GM12873 (cell line): ENCODE measurements at regions not wholly inside any gene's neighbourhood (a gene's known extent, or its start where the extent isn't known, plus 50 kb on each side); places are given as distances from the start of the nearest gene placed in this dataset.

Experiments
- TF ChIP-seq, protein P1 (sequence below): IDR thresholded peaks from 2 replicates; pipeline ENCODE4 v1.5.1; 2012; ENCODE audit warnings: low read depth, mild to moderate bottlenecking, moderate library complexity, low read length, control low read depth; ENCODE audit not compliant: insufficient read depth; ENCODE audit errors: missing control alignments

DNA sequence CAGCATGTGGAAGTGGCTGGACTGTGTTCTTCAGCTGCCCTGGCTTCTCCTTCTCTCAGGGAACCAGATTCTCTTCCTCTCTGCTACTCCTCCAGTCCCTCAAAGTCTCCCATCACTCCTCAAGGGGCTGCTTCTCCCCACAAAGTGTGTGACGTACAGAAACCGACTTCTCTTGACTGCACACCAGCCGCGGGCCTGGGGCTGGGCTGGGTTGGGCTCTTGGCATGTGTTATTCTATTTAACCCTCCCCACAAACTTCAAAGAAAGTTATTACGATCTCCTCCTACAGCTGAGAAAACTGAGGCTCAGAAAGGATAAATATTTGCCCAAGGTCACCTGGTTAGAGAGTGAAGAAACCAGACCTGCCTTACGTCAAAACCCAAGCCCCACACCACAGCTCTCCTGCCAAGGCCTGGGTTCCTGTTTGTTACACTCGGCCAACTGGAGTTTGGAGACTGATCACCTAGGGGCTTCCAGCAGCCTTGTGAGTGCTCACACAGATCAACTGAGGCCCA lies 269.0 kb downstream of the TFCP2L1 start:
- TF ChIP-seq, protein P1, sequence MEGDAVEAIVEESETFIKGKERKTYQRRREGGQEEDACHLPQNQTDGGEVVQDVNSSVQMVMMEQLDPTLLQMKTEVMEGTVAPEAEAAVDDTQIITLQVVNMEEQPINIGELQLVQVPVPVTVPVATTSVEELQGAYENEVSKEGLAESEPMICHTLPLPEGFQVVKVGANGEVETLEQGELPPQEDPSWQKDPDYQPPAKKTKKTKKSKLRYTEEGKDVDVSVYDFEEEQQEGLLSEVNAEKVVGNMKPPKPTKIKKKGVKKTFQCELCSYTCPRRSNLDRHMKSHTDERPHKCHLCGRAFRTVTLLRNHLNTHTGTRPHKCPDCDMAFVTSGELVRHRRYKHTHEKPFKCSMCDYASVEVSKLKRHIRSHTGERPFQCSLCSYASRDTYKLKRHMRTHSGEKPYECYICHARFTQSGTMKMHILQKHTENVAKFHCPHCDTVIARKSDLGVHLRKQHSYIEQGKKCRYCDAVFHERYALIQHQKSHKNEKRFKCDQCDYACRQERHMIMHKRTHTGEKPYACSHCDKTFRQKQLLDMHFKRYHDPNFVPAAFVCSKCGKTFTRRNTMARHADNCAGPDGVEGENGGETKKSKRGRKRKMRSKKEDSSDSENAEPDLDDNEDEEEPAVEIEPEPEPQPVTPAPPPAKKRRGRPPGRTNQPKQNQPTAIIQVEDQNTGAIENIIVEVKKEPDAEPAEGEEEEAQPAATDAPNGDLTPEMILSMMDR = no peak

DNA sequence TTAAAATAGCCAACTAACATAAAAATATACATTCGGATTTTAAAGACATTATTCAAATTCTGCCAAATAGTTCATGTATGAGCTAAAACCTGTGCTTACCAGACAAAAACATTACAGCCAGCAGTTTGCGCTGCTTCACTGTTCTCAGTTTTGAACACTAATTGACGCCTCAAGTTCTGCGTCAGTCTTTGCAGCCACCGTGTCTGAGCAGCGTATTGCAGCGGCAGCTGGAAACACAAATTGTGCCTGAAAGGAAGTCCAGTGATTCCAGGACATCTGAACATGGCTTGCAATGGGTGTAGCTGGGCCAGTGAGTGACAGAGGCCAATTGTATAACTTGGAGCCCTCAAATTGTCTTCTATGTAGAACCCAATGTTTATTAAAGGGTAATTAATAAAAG lies 267.6 kb downstream of the TFCP2L1 start:
- TF ChIP-seq, protein P1 = no peak

DNA sequence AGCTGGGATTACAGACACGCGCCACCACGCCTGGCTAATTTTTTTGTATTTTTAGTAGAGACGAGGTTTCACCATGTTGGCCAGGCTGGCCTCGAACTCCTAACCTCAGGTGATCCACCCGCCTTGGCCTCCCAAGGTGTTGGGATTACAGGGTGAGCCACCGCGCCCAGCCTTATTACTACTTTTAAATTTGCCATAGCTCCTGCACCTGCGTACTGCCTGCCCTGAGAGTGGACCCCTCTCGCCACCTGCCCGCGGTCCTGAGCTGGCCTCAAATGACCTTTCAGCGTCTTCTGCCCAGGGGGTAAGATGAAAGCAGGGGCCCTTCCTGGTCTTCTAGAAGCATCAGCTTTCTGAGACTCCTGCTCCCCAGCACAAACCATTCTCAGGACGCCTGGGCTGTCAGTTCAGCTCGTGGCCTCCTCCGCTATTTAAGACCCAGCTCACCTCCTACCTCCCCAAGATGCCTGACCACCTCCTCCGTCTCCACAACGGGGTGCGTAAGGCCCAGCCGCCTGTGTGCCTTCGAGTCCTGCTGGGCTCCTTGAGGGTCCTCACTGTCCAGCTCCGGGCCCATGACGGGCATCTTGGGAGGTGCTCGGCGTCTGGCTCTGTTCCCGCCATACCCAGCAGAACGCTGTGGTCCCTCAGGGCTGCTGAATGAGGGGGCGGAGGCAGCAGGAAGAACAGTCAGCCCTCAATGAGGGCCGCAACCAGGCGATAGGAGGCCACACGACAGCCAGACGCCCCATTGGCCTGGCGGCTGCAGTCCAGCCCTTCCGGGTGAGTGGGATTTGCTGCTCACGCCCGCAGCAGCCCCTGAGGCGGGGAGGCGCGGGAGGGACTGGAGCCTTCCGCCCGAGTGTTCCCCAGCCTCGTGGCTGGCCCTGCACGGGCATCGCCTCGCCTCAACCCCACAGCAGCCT lies 266.6 kb downstream of the TFCP2L1 start:
- TF ChIP-seq, protein P1 = no peak

DNA sequence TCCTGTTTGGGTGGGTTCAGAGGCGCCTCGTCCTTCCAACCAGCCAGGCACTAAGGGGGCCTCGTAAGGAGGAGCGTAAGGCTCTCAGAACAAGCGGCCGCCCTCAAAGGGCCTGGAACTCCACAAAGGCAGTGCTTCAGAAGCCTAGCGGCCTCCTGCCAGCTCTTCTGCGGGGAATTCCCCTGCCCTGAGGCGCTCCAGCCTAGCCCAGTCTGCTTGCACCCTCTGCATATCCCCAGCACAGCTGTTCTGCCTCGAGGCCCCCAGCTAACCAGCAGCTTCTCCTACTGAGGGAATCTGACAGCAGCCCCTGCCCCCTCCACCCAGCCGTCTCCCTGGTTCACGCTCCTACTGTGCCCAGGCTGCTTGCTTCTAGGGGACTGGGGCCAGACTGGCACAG lies 265.9 kb downstream of the TFCP2L1 start:
- TF ChIP-seq, protein P1 = no peak

DNA sequence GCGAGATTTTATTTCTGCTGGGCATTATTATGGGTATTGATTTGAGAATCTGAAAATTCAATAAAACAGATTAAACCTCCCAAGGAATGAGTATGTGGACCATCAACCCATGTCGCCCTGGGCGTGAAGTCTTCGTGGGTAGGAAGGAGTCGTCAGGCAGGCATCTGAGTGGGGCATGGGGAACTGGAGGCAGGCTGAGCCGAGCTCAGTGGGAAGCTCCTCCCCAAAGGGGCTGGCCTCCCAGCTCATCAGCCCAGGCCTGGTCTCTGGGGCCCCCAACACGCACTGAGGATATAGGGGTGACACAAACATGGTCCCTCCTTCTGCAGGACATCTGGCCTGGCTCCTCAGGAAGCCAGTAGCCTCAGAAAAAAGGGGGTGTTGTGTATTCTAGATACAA lies 265.2 kb downstream of the TFCP2L1 start:
- TF ChIP-seq, protein P1 = no peak

DNA sequence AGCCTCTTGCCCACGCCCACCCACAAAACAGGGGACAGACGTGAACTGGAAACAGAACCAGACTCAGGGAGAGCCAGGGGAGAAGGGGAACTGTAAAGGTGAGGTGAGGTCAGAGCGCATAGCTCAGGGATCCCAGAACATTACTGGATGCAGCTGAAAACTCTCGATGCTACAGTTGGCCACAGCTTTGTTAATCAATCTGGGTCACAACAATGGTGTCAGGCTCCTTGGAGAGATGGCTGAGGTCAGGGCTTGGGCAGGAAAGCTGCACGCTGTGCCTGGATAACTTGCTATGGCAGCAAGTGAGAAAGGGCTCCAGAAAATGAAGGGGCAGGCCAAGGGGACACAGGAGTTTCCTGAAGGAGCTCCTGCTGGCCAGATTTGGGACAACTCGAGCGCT lies 263.3 kb downstream of the TFCP2L1 start:
- TF ChIP-seq, protein P1 = no peak

DNA sequence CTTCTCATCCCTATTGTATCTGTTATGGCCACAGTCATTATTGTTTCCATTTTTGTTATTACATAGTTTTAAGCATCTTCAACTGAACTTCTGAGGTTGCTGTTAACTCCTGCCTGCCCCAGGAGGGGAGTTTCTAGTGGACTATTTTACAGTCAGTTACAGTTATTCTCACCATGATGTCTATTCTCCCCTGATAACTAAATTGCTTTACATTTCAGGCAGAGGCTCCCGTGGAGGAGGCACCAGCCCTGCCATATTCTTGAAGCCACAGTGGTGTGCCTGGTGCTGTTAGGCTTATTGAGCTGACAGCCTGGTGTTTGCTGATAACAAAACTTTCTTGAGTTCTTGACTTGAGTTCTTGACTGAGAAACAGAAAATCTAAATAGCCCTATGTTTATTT lies 256.4 kb downstream of the TFCP2L1 start:
- TF ChIP-seq, protein P1 = no peak
